ENCODE measurements at regions not wholly inside any gene's neighbourhood (a gene's known extent, or its start where the extent isn't known, plus 50 kb on each side); places are given as distances from the start of the nearest gene placed in this dataset.

- TF ChIP-seq POLR2AphosphoS5 (IDR thresholded peaks at IDR 0.05; ENCODE audit: low read depth, low read length) (no peak), TAF1 (IDR thresholded peaks at IDR 0.05; ENCODE audit: borderline replicate concordance, insufficient read depth, low read length) (no peak)
Observed at GRCh38 chr5:54717459-54717858, 199.9 kb downstream of the SNX18 start.

All from PFSK-1 (cell line).